GM23248 (cell line): ENCODE measurements at regions not wholly inside any gene's neighbourhood (a gene's known extent, or its start where the extent isn't known, plus 50 kb on each side); places are given as distances from the start of the nearest gene placed in this dataset.

ENCODE experiments used
- DNase-seq: peaks from one replicate; pipeline ENCODE4 v3.0.0-alpha.2; 2015
- H2AFZ ChIP-seq: fragments of 200-600 bp; sonication (generic); 2 replicates; pipeline ENCODE4 v1.6.1; 2016; ENCODE audit warnings: antibody characterized with exemption
- H3F3A ChIP-seq: fragments of 200-600 bp; sonication (generic); 2 replicates; pipeline ENCODE4 v1.6.1; 2016; ENCODE audit warnings: mild to moderate bottlenecking, antibody characterized with exemption, mixed run types; ENCODE audit not compliant: insufficient read depth
- H3K27ac ChIP-seq: fragments of 200-600 bp; sonication (generic); 2 replicates; pipeline ENCODE4 v1.5.1; 2016; ENCODE audit warnings: mild to moderate bottlenecking
- H3K27me3 ChIP-seq: fragments of 200-600 bp; sonication (generic); replicated peaks from 2 replicates; pipeline ENCODE4 v1.6.1; 2016; ENCODE audit warnings: mild to moderate bottlenecking; ENCODE audit not compliant: insufficient read depth
- H3K36me3 ChIP-seq: fragments of 200-600 bp; sonication (generic); 2 replicates; pipeline ENCODE4 v1.6.1; 2016; ENCODE audit warnings: low read depth, mild to moderate bottlenecking
- H3K4me1 ChIP-seq: fragments of 200-600 bp; sonication (generic); 2 replicates; pipeline ENCODE4 v1.6.1; 2016; ENCODE audit warnings: mild to moderate bottlenecking; ENCODE audit not compliant: insufficient read depth
- H3K4me2 ChIP-seq: fragments of 200-600 bp; sonication (generic); one replicate; pipeline ENCODE4 v1.6.1; 2016; ENCODE audit warnings: mild to moderate bottlenecking; ENCODE audit not compliant: unreplicated experiment
- H3K4me3 ChIP-seq: fragments of 200-600 bp; sonication (generic); 2 replicates; pipeline ENCODE4 v1.5.1; 2016; ENCODE audit warnings: mild to moderate bottlenecking
- H3K79me2 ChIP-seq: fragments of 200-600 bp; sonication (generic); 2 replicates; pipeline ENCODE4 v1.6.1; 2016; ENCODE audit warnings: mild to moderate bottlenecking; ENCODE audit not compliant: insufficient read depth
- H3K9ac ChIP-seq: fragments of 200-600 bp; sonication (generic); 2 replicates; pipeline ENCODE4 v1.6.1; 2016; ENCODE audit warnings: mild to moderate bottlenecking
- H3K9me2 ChIP-seq: fragments of 200-600 bp; sonication (generic); 2 replicates; pipeline ENCODE4 v1.6.1; 2016; ENCODE audit warnings: mixed run types, mild to moderate bottlenecking, moderate library complexity; ENCODE audit not compliant: insufficient read depth
- H3K9me3 ChIP-seq: fragments of 200-600 bp; sonication (generic); one replicate; pipeline ENCODE4 v1.6.1; 2017; ENCODE audit warnings: low read depth
- H4K20me1 ChIP-seq: fragments of 200-600 bp; sonication (generic); 2 replicates; pipeline ENCODE4 v1.6.0; 2016; ENCODE audit not compliant: insufficient read depth
- EZH2 ChIP-seq: fragments of 200-600 bp; sonication (generic); IDR thresholded peaks from 2 replicates; pipeline ENCODE4 v1.6.1; 2018; ENCODE audit warnings: antibody characterized with exemption, mild to moderate bottlenecking; ENCODE audit not compliant: insufficient read depth, poor library complexity, severe bottlenecking
- EZH2phosphoT487 ChIP-seq: fragments of 200-600 bp; sonication (generic); IDR thresholded peaks from 2 replicates; pipeline ENCODE4 v1.6.1; 2018; ENCODE audit warnings: antibody characterized with exemption, moderate library complexity, mild to moderate bottlenecking, low read depth; ENCODE audit not compliant: insufficient read depth
- WGBS, 2 experiments: methylation state at CpG; one replicate each; pipeline ENCODE4 v1.1.6; 2015 to 2017; ENCODE audit warnings: low lambda C conversion rate in 2 of 2, low coverage in 1 of 2; ENCODE audit errors: missing lambda C conversion rate in 2 of 2; 5-methylcytosine and 5-hydroxymethylcytosine counted together
- in situ Hi-C: fragments of 300-500 bp; cut with MboI; formaldehyde crosslinking; loops from 2 replicates; pipeline ENCODE4 v1.15.0; 2020

DNA sequence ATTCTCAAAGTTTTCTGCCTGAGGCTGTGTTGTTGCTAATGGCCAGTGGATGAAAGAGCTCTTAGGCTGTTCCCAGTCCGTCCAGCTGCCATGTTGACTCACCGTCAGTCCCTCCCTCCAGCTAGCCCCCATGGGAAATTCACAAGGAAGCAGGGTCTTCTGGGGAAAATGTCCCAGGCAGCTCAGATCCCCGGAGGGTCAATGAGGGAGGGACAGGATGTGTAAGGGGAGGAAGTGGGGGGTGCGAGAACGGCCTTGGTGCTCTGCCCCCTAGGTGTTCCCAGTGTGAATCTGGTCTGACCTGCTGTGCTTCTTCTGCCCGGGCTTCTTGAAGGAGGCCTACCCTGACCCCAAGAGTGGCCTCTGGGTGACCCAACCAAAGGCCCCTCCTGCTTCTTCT, 65.9 kb downstream of the CEBPB start:
- H2AFZ ChIP-seq, result no peak overlapping the region

DNA sequence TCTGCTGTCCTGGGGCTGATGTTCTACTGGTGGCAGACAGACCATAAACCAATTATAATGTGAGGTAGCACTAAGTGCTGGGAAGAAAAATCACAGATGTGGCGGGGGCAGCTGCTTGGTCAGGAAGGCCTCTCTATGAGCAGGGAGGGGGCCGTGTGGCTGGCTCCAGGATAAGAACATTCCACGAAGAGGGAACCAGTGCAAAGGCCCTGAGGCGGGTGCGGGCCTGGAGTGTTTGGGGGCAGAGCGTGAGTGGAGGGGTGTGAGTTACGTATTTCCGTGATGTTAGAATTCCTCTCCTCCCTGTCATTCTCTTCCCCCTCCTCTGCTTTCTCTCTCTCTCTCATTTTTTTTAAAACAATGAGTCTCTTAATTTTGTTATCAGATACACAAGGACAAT, 67.2 kb downstream of the CEBPB start:
- in situ Hi-C loops, result no loop called here
- Histone ChIP-seq H3K27me3 (no peaks in the 10 kb centered on the region), H3F3A (no peaks in the 10 kb centered on the region), H3K4me2 (no peak overlapping the region), H3K79me2 (no peaks in the 10 kb centered on the region), H3K4me1 (peaks cover 16% of the 10 kb centered on the region), H3K9me3 (no peaks in the 10 kb centered on the region), H2AFZ (no peak overlapping the region), H4K20me1 (no peaks in the 10 kb centered on the region), H3K4me3 (no peak overlapping the region), H3K9me2 (no peaks in the 10 kb centered on the region), H3K36me3 (no peaks in the 10 kb centered on the region), H3K27ac (no peak overlapping the region), H3K9ac (no peak overlapping the region)
- WGBS, 2 experiments, result 98 to 100% methylated on average over 8 of the region's 8 CpGs
- DNase-seq, result no peak
- no peak for TF ChIP-seq EZH2phosphoT487
- no peak for TF ChIP-seq EZH2

More for the DNA sequence above, 65.9 kb downstream of the CEBPB start:
- Histone ChIP-seq H3K9me3 (no peaks in the 10 kb centered on the region), H3K27ac (no peak overlapping the region), H3K9me2 (no peaks in the 10 kb centered on the region), H3K9ac (no peak overlapping the region), H3K27me3 (no peaks in the 10 kb centered on the region), H4K20me1 (no peaks in the 10 kb centered on the region), H3K4me2 (no peak overlapping the region), H3K4me1 (peaks cover 27% of the 10 kb centered on the region), H3K79me2 (no peaks in the 10 kb centered on the region), H3K36me3 (no peaks in the 10 kb centered on the region), H3K4me3 (no peak overlapping the region), H3F3A (peaks cover 3% of the 10 kb centered on the region)
- TF ChIP-seq EZH2, result no peak
- no peak for TF ChIP-seq EZH2phosphoT487
- no peak for DNase-seq
- WGBS, 2 experiments, result 86 to 88% methylated on average over 6 of the region's 6 CpGs
- in situ Hi-C loops, result no loop called here

- in situ Hi-C loops, result no loop called here
- 94 to 98% methylated on average over 7 to 8 of the region's 8 CpGs for WGBS, 2 experiments
Measured at GRCh38 chr20:50258790-50259483, 68.3 kb downstream of the CEBPB start.

GRCh38 chr20:50259705-50260478, 69.3 kb downstream of the CEBPB start:
- Histone ChIP-seq H3K27ac (no peak overlapping the region), H3K9me3 (no peaks in the 10 kb centered on the region), H3K9ac (peak overlapping the region; percentile 47), H3K9me2 (no peaks in the 10 kb centered on the region), H3K27me3 (no peaks in the 10 kb centered on the region), H4K20me1 (no peaks in the 10 kb centered on the region), H3K79me2 (no peaks in the 10 kb centered on the region), H3K4me1 (peaks cover 16% of the 10 kb centered on the region), H3F3A (no peaks in the 10 kb centered on the region), H3K4me2 (peak overlapping the region; percentile 21), H3K36me3 (no peaks in the 10 kb centered on the region), H3K4me3 (no peak overlapping the region), H2AFZ (peak overlapping the region; percentile 88)
- no peak for TF ChIP-seq EZH2
- TF ChIP-seq EZH2phosphoT487, result no peak
- DNase-seq, result peak; percentile 31
- in situ Hi-C loops, result no loop called here
- WGBS, 2 experiments, result 31 to 34% methylated on average over 9 of the region's 9 CpGs

More at GRCh38 chr20:50258790-50259483, 68.3 kb downstream of the CEBPB start:
- no peaks in the 10 kb centered on the region for H4K20me1 ChIP-seq
- no peak overlapping the region for H3K4me2 ChIP-seq
- no peak overlapping the region for H3K27ac ChIP-seq
- H2AFZ ChIP-seq, result 0 out of 2 replicates have a peak overlapping the region, but pooled peaks have one; percentile 88
- H3K9ac ChIP-seq, result no peak overlapping the region
- no peaks in the 10 kb centered on the region for H3K27me3 ChIP-seq
- no peak for TF ChIP-seq EZH2phosphoT487
- TF ChIP-seq EZH2, result no peak
- H3K36me3 ChIP-seq, result no peaks in the 10 kb centered on the region
- H3K79me2 ChIP-seq, result no peaks in the 10 kb centered on the region
- no peaks in the 10 kb centered on the region for H3F3A ChIP-seq
- no peaks in the 10 kb centered on the region for H3K9me3 ChIP-seq
- no peaks in the 10 kb centered on the region for H3K9me2 ChIP-seq
- no peak overlapping the region for H3K4me3 ChIP-seq
- peaks cover 16% of the 10 kb centered on the region for H3K4me1 ChIP-seq
- no peak for DNase-seq
